HG02798 (cell line): ENCODE measurements at regions not wholly inside any gene's neighbourhood (a gene's known extent, or its start where the extent isn't known, plus 50 kb on each side); places are given as distances from the start of the nearest gene placed in this dataset.
"Not testable (repeated sequence)": the region's sequence is repeated elsewhere in the genome, so short reads cannot be mapped to it uniquely, and the experiment has no call there.

Experiments used
- ATAC-seq: cut with Tn5 transposase; IDR thresholded peaks from one replicate; pipeline ENCODE4 v1.9.1; 2021; ENCODE audit warnings: mild to moderate bottlenecking; ENCODE audit not compliant: unreplicated experiment, poor library complexity

DNA sequence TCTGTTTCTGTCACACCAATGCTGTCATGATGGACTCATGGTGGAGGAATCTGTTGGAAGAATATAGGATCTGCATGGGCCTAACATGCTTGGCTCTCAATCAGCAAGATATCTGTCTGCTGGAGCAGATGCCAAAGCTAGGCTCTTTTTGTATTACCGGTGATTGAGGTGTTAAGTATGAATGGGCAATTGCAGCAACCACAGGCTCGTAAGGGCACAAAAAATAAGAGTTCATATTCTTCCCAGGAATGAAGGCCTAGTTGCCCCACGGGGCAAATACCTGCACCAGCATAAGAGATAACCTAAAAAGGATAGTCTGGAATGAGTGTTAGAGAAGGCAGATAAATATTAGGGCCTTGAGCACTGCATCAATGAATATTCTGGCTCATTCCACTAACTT lies 679.5 kb upstream of the COX7C start:
- ATAC-seq = no peak

DNA sequence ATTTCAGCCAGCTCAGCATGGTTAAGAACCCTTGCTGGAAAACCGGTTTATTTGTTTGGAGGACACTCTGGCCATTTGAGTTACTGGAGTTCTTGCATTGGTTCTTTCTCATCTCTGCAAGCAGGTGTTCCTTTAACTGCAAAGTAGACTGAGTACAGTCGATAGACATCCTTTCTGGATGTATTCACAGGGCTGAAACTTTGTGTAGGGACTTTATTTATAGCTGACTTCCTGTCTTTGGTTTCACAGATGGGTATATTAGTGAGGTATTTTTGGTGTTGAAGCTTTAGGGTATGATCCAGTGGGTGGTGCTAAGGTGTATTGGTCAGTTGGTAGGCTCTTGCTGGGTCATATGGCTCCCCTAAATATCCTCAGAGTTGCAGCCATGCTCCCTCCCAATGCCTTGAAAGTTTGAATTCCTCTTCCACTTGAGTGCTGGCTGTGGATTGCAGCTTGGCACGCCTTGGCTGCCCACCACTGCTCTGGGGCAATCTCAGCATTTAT lies 666.0 kb upstream of the COX7C start:
- ATAC-seq = no peak

DNA sequence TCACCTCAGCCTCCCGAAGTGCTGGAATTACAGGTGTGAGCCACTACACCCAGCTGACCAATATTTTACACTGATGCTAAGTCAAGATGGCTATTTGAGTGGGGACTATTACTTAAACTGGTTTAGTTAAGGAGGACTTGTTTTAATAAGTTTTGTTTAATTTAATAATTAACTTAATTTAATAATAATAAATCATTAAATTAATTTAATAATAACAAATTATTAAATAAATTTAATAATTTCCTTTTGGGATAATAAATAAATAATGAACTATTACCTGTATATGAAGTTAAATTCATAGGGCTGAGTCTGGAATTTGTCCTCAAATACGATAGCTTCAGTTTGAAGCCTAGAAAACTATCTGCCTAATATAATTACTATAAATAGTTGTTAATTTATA lies 665.1 kb upstream of the COX7C start:
- no peak for ATAC-seq

DNA sequence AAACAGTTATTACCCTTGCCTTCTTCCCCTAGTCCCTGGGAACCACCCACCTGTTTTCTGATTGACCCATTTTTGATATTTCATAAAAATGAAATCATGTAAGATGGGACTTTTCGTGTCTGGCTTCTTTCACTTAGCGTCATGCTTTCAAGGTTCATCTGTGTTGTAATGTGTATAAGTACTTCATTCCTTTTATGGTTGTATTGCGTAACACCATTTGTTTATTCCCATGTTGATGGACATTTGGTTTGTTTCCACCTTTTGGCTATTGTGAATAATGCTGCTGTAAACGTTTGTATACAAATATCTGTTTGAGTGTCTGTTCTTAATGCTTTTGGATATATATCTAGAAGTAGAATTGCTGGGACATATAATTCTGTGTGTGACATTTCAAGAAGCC lies 650.1 kb upstream of the COX7C start:
- ATAC-seq = no peak

DNA sequence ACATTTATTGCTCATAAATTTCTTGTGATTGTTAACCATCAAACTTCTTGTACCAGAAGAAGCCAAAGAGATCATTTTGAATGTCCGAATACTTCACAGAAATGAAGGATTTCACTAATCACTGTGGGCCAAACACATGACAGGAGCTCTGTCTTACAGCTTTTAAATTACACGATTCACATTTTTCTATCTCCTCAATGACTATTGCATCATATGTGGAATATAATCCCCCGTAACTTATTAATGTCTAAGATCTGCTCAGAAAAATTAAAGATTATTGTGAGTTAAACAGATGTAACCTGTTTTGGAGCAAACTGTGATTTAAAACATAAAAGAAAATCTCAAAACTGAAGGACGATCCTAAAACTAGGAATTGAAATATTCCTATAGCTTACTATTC lies 645.2 kb upstream of the COX7C start:
- no peak for ATAC-seq

DNA sequence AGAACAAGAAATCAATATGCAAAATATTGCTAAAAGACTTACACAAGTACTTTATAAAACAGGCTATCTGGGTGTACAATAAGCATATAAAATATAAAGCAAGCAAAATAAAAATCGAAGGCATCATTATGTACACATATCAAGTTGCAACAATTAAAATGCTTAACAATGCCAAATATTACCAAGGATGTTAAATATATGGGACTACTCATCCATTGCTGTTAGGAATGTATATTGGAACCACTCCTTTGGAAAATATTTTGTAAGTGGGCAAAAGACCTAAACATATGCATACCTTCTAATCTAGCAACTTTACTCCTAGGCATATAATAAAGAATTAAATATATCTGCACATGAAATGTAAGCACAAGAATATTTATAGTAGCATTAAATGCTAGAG lies 632.6 kb upstream of the COX7C start:
- ATAC-seq = no peak

DNA sequence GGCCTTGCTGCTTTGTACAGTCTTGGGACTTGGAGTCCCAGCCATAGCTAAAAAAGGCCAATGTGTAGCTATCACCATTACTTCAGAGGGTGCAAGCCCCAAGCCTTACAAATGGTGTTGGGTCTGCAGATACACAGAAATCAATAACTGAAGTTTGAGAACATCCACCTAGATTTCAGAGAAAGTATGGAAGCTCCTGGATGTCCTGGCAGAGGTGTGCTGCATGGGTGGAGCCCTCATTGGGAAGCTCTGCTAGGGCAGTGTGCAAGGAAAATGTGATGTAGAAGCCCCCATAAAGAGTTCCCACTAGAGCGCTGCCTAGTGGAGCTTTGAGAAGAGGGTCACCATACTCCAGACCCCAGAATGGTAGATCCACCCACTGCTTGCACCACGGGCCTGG lies 626.7 kb upstream of the COX7C start:
- no peak for ATAC-seq

DNA sequence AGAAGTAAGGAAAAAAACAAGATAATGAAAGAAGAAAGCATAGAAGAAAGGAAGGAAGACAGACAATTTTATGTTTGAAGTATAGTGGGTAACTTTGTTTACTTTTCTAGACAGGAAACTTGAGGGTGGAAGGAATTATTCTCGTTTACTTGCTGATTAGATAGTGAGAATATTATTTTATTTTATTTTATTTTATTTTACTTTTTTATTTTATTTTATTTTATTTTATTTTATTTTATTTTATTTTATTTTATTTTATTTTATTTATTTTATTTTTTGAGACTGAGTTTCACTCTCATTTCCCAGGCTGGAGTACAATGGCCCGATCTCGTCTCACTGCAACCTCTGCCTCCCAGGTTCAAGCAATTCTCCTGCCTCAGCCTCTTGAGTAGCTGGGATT lies 623.1 kb upstream of the COX7C start:
- ATAC-seq = not testable (repeated sequence)

DNA sequence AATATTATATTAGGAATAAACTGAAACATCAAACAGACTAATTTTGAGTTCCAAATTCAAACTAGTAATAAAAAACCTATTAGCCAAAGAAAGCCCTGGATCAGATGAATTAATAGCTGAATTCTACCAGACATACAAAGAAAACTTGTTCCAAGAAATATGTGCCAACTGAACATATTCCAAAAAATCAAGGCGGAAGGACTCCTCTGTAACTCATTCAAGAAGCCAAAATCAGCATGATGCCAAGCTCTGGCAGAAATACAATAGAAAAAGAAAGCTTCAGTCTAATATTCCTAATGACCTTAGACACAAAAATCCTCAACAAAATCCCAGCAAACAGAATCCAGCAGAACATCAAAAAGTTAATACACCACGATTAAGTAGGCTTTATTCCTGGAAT lies 619.1 kb upstream of the COX7C start:
- no peak for ATAC-seq

DNA sequence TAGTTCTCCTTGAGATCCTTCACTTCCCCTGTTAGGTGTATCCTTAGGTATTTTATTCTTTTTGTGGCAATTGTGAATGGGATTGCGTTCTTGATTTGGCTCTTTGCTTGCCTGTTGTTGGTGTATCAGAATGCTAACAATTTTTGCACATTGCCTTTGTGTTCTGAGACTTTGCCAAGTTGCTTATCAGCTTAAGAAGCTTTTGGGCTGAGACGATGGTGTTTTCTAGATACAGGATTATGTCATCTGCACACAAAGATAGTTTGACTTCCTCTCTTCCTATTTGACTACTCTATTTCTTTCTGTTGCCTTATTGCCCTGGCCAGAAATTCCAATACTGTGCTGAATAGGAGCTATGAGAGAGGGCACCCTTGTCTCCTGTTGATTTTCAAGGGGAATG lies 609.4 kb upstream of the COX7C start:
- ATAC-seq = no peak

DNA sequence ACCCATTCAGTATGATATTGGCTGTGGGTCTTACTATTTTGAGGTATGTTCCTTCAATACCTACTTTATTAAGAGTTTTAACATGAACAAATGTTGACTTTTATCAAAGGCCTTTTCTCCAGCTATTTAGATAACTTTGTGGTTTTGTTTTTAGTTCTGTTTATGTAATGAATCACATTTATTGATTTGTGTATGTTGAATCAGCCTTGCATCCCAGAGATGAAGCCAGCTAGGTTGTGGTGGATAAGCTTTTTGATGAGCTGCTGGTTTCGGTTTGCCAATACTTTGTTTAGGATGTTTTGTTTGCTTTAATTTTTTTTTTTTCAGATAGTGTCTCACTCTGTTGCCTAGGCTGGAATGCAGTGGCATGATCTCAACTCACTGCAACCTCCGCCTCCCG lies 609.0 kb upstream of the COX7C start:
- ATAC-seq = no peak

DNA sequence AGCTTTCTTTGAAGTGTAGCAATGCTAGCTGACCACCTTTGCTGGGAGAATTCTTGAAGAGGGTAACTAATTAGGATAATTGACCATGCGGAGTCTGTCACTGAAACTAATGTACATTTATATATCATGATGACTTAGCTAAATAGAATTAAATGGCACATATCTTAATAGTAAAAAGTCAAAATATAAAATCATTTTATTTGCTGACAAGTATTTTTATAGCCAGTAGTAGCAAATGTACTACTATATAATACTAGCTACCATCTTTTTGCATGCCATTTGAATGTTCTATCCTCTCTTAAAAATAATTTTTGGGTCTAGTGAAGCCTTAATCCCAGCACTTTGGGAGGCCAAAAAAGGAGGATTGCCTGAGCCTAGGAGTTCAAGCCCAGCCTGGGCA lies 605.8 kb upstream of the COX7C start:
- no peak for ATAC-seq

DNA sequence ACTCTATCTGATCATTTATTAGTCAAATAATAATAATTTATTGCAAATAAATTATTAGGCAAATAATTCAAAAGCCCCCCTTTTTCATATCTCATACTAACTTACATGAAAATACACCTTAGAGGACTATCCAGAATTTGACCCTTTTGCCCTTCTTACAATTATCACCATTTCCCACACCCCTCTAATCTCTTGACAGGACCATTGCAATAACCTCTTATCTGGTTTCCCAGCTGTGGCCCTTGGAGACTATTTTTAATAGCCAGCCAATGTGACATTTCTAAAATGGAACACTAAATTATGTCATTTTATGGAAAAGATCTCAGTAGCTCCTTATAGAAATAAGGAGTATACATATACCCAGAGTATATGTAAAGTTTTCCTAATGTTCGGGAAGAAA lies 588.4 kb upstream of the COX7C start:
- no peak for ATAC-seq

DNA sequence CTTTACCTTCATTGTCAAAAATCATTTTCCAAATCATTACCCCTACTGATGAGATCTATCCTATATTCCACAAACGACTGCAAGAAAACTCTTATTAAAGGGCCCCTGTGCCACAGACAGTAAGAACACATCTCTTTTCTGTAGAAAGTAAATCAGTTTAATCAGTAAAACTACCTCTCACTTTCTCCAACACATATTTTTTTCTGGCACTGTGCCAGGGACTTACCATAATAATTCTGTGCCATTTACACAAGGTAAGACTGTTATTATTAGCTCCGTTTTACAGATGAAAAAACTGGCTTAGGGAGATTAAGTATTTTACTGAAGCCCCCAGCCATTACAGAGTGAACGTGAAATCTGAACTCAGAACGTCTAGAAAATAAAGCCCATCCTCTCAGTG lies 587.0 kb upstream of the COX7C start:
- no peak for ATAC-seq

DNA sequence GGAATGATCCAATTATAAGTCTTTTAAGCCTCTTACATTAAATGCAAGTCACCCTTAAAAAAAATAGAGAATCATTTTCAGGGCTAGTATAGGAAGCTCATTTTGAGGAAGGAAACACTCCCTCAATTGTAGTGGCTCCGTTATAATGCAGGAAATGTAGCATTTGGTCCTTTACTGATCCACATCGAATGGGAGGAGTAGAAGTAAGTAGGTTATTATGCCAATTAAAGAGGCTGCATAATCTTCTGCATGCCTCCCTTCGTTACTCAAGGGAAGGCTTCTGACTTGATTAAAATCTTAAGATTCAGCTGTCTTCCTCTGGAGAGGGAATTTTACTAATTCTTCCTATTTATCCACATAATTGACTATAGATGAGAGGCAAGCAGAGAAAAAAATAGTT lies 579.2 kb upstream of the COX7C start:
- ATAC-seq = no peak

DNA sequence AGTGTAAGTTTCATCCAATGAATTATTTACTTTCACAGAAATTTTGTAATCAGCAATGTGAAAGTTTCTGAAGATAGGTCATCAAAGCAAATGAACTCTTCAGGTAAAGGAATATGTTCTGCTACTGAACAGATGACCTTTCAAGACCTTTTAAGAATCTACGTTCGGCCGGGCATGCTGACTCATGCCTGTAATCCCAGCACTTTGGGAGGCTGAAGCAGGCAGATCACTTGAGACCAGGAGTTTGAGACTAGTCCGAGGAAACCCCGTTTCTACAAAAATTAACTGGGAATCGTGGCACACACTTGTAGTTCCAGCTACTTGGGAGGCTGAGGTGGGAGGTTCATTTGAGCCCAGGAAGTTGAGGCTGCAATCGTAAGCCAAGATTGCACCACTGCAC lies 578.4 kb upstream of the COX7C start:
- no peak for ATAC-seq

DNA sequence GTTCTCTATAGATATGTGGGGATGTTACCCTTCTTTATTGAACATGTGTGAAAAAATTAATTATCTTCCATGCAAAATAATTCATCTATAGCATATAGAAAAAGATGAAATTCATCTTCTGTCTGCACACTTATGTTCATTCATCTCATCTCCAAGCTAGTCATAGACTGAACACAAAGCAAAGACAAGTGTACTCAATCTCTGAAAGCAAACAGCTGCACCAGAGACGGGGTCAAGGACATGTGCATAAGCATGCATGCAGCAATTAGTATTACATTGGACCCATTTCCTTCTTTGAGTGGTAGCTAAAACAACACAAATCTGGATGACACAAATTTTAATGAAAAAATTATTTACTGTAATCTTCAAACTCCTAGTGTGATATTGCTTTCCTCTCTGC lies 547.0 kb upstream of the COX7C start:
- no peak for ATAC-seq

DNA sequence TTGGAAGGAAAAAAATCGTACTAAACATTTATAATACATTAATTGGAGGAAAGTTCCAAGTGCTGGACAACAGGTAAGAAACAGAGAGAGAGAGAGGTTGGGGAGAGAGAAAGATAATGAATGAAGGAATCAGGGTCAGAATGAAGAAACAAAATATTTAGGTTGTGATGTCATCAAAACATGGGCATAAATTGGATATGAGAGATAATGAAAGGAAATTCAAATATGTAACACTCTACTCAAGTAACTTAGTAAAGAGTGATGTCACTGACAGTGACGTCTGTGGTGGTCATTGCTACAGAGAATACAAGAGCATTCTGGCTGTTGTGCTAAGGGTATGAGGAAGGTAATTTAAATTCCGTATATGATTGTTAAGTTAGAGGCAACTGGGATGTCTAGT lies 543.4 kb upstream of the COX7C start:
- ATAC-seq = no peak

DNA sequence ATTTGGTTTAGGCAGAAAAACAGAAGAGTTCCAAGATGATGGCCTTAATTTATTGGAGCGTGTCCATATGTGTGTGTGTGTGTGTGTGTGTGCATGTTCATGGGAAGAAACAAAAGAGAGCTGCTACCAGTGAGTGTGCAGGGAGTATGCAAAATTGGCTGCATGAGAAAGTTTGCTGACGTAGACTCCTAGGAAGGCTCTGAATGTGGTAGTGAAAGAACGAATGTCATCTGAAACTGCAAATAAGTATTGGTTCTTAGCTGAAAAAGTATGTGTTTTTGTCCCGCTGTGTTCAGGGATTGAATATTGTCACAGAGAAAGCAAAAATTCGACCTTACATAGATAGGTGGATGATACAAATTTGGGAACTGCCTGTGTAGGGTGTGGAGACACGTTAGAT lies 542.6 kb upstream of the COX7C start:
- ATAC-seq = no peak

DNA sequence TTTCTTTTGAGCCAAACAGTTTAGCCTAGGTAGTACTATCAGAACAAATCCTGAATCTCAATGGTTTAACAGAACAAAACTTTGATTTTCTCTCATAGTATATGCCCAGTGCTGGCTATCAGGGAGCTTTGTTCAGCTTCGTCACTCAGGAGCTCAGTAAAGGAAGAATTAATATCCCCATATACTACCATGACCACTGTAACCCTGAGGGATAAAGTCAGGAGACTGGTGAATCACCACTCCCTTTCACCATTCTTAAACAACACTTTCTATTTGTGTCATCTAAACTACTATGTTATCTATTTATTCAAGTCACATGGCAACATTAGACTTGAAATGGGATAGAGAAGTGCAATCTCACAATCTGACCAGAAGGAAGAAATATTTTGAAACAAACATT lies 522.6 kb upstream of the COX7C start:
- no peak for ATAC-seq

DNA sequence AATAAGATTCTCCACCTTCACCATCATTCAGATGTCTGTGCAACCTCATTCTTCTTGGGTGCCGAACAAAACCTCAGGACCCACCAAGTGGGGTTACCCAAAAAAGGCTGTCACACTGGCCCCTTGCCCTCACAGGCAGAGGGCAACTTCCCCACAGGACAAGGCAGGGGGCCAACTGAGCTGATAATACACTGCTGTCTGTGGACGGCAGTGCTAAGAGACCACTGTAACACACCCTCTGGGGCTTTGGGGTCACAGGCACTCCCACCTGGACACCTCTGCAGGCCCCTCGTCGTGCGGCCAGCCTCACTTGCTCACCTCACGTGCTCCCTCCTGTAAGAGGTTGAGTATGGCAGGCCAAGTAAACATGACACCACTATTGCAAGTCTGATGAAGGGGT lies 515.8 kb upstream of the COX7C start:
- ATAC-seq = no peak

DNA sequence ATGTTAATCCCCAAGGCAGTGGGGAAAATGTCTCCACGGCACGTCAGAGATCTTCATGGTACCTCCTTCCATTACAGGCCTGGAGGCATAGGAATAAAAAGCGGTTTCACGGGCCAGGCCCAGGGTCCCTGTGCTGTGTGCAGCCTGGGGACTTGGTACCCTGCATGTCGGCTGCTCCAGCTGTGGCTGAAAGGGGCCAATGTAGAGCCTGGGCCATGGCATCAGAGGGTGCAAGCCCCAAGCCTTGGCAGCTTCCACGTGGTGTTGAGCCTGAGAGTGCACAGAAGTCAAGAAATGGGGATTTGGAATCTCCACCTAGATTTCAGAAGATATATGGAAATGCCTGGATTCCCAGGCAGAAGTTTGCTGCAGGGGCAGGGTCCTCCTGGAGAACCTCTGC lies 508.9 kb upstream of the COX7C start:
- ATAC-seq = no peak

DNA sequence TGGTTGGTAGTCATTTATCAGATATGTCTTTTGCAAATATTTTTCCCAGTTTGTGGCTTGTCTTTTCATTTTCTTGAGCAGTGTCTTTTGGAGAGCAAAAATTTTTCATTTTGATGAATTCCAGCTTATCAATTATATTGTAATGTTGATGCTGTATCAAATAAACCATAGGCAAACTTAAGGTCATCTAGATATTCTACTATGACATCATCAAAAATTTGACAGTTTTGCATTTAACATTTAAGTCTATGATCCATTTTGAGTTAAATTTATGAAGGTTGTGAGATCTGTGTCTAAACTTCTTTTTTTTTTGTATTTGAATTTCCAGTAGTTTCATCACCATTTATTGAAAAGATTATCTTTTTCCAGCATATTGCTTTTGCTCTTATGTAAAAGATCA lies 505.5 kb upstream of the COX7C start:
- ATAC-seq = no peak
